Endothelial cell of umbilical vein (primary cell): ENCODE measurements at regions not wholly inside any gene's neighbourhood (a gene's known extent, or its start where the extent isn't known, plus 50 kb on each side); places are given as distances from the start of the nearest gene placed in this dataset.

ENCODE experiments used
- BruUV-seq: library from RNA; stranded (reverse); fragments of 400-500 nt; replicated peaks from 2 replicates; lab custom pipeline; 2021; lab: Mats Ljungman, UMichigan
- CTCF ChIA-PET: fragments of 300-600, 350-600 bp; sonication (Branson Sonifier 250); formaldehyde crosslinking; loops from one replicate; lab custom pipeline; 2021; ENCODE audit warnings: antibody characterized with exemption, inconsistent platforms; lab: Charles Lee
- POLR2A ChIA-PET: fragments of 300-600, 350-600 bp; sonication (Branson Sonifier 250); formaldehyde crosslinking; loops from one replicate; lab custom pipeline; 2021; ENCODE audit warnings: antibody characterized with exemption, inconsistent platforms; lab: Charles Lee
- DNase-seq: peaks from one replicate; pipeline ENCODE4 v3.0.0-alpha.2; 2011; ENCODE audit warnings: low read depth, low spot score
- FAIRE-seq: peaks from 2 replicates; lab custom pipeline; 2011; peaks lifted over from hg19 to GRCh38; lab: Jason Lieb, UNC
- H2AFZ ChIP-seq: 2 replicates; pipeline ENCODE4 v1.6.0; 2012; ENCODE audit warnings: low read depth, low read length, control low read depth, inconsistent platforms
- H3K27ac ChIP-seq: 2 replicates; pipeline ENCODE4 v1.5.1; 2011; ENCODE audit warnings: low read depth, mild to moderate bottlenecking, control low read depth, low read length, moderate library complexity; ENCODE audit not compliant: insufficient read depth
- H3K27me3 ChIP-seq, 2 experiments: 2 replicates each; pipeline versions ENCODE4 v1.6.0 to v1.6.1; 2011; ENCODE audit warnings: low read length in 2 of 2, mixed read lengths in 1 of 2; ENCODE audit not compliant: control insufficient read depth in 2 of 2, insufficient read depth in 2 of 2
- H3K36me3 ChIP-seq, 2 experiments: 2 replicates in 1 of 2; 3 replicates in 1 of 2; pipeline ENCODE4 v1.5.1; 2011; ENCODE audit warnings: low read length in 2 of 2, mild to moderate bottlenecking in 1 of 2, moderate library complexity in 1 of 2; ENCODE audit not compliant: control insufficient read depth in 2 of 2, insufficient read depth in 2 of 2; ENCODE audit errors: extremely low read depth in 1 of 2
- H3K4me1 ChIP-seq: 3 replicates; pipeline ENCODE4 v1.5.1; 2011; ENCODE audit warnings: mild to moderate bottlenecking, low read length; ENCODE audit not compliant: control insufficient read depth, insufficient read depth; ENCODE audit errors: extremely low read depth
- H3K4me2 ChIP-seq: 2 replicates; pipeline ENCODE4 v1.6.1; 2011; ENCODE audit warnings: low read length, control low read depth, mixed read lengths; ENCODE audit not compliant: insufficient read depth
- H3K4me3 ChIP-seq, 3 experiments: fragments of 200-600 bp in 1 of 3; sonication (generic), shearing (Covaris generic) in 1 of 3; replicated peaks in 1 of 3; 2 replicates each; pipeline ENCODE4 v1.5.1; 2011 to 2016; ENCODE audit warnings: control low read depth in 3 of 3, low read length in 3 of 3, mild to moderate bottlenecking in 2 of 3, inconsistent platforms in 1 of 3, low read depth in 1 of 3, moderate library complexity in 1 of 3; ENCODE audit not compliant: insufficient read depth in 1 of 3
- H3K79me2 ChIP-seq: 2 replicates; pipeline ENCODE4 v1.6.0; 2012; ENCODE audit warnings: low read length, inconsistent platforms; ENCODE audit not compliant: control insufficient read depth, insufficient read depth
- H3K9ac ChIP-seq: replicated peaks from 2 replicates; pipeline ENCODE3; 2011; ENCODE audit warnings: low read length, control low read depth; ENCODE audit not compliant: insufficient read depth; ENCODE audit errors: extremely low read depth
- H3K9me1 ChIP-seq: replicated peaks from 3 replicates; pipeline ENCODE4 v1.6.0; 2011; ENCODE audit warnings: mild to moderate bottlenecking, low read length; ENCODE audit not compliant: control insufficient read depth, insufficient read depth; ENCODE audit errors: extremely low read depth
- H3K9me3 ChIP-seq: replicated peaks from 2 replicates; pipeline ENCODE4 v1.5.1; 2012; ENCODE audit warnings: low read length, inconsistent platforms; ENCODE audit not compliant: control insufficient read depth, insufficient read depth
- H4K20me1 ChIP-seq: replicated peaks from 2 replicates; pipeline ENCODE3; 2011; ENCODE audit warnings: mild to moderate bottlenecking, low read length; ENCODE audit not compliant: control insufficient read depth, insufficient read depth; ENCODE audit errors: extremely low read depth
- EZH2 ChIP-seq: IDR thresholded peaks from 2 replicates; pipeline ENCODE4 v1.6.1; 2012; ENCODE audit warnings: borderline replicate concordance, low read depth, mild to moderate bottlenecking, moderate library complexity, low read length, inconsistent platforms; ENCODE audit not compliant: severe bottlenecking
- FOS ChIP-seq: IDR thresholded peaks from 2 replicates; pipeline ENCODE4 v1.6.1; 2011; ENCODE audit warnings: mild to moderate bottlenecking, low read length, moderate library complexity, borderline replicate concordance; ENCODE audit not compliant: insufficient read depth
- GATA2 ChIP-seq: IDR thresholded peaks from 2 replicates; pipeline ENCODE4 v1.7.0; 2011; ENCODE audit warnings: low read depth, mild to moderate bottlenecking, moderate library complexity, mixed read lengths, low read length; ENCODE audit not compliant: insufficient read length, insufficient read depth
- JUN ChIP-seq: IDR thresholded peaks from 2 replicates; pipeline ENCODE4 v1.6.1; 2011; ENCODE audit warnings: borderline replicate concordance, low read depth; ENCODE audit not compliant: insufficient read length, insufficient read depth
- MAX ChIP-seq: IDR thresholded peaks from 2 replicates; pipeline ENCODE4 v1.6.1; 2011; ENCODE audit not compliant: insufficient read depth, insufficient read length
- MYC ChIP-seq: IDR thresholded peaks from one replicate; pipeline ENCODE4 v1.6.1; 2011; ENCODE audit warnings: mild to moderate bottlenecking, low read depth, low read length
- POLR2A ChIP-seq: IDR thresholded peaks from 2 replicates; pipeline ENCODE4 v1.6.1; 2012; ENCODE audit warnings: low read depth, mild to moderate bottlenecking, control low read depth, low read length
- POLR2AphosphoS5 ChIP-seq: IDR thresholded peaks from 2 replicates; pipeline ENCODE4 v1.6.1; 2012; ENCODE audit warnings: low read depth, mild to moderate bottlenecking, control low read depth, low read length, moderate library complexity; ENCODE audit not compliant: insufficient read depth
- dilution Hi-C: fragments of 300-500 bp; cut with MboI; formaldehyde crosslinking; loops from one replicate; pipeline ENCODE4 v1.15.0; 2019; ENCODE audit warnings: low sequenced_read_pairs; ENCODE audit not compliant: extremely low pct_ligation_motif_present
- intact Hi-C: fragments of 100-400 bp; cut with micrococcal nuclease; formaldehyde crosslinking; loops from one replicate; pipeline ENCODE4 v1.10.0; 2022
- TF ChIP-seq, protein P1 (sequence below), 2 donors: IDR thresholded peaks; 1 replicate in 1 of 2; 2 replicates in 1 of 2; pipeline ENCODE4 v1.5.1; 2011; ENCODE audit warnings: low read length in 2 of 2, mild to moderate bottlenecking in 2 of 2, moderate library complexity in 2 of 2, control low read depth in 1 of 2, inconsistent platforms in 1 of 2, low read depth in 1 of 2; ENCODE audit not compliant: insufficient read depth in 1 of 2; ENCODE audit errors: extremely low read depth in 1 of 2

GRCh38 chr1:83087851-83088250 is 911.1 kb downstream of the TTLL7 start:
- H3K79me2 ChIP-seq = no peaks in the 10 kb centered on the region
- FAIRE-seq = no peak
- no peaks in the 10 kb centered on the region for H3K9me1 ChIP-seq
- H3K27me3 ChIP-seq = no peaks in the 10 kb centered on the region
- H2AFZ ChIP-seq = no peak overlapping the region
- intact Hi-C loops = no loop called here
- no peaks in the 10 kb centered on the region for H3K36me3 ChIP-seq
- H3K4me2 ChIP-seq = no peak overlapping the region
- H3K4me1 ChIP-seq = peaks cover 9% of the 10 kb centered on the region
- BruUV-seq = no TSS peak
- ChIA-PET CTCF (no interaction called here), POLR2A (no interaction called here)
- DNase-seq = no peak
- dilution Hi-C loops = no loop called here
- TF ChIP-seq MYC = no peak
- no peak for TF ChIP-seq EZH2
- no peak for TF ChIP-seq POLR2AphosphoS5
- no peak for TF ChIP-seq GATA2
- no peak for TF ChIP-seq JUN
- TF ChIP-seq, protein P1, sequence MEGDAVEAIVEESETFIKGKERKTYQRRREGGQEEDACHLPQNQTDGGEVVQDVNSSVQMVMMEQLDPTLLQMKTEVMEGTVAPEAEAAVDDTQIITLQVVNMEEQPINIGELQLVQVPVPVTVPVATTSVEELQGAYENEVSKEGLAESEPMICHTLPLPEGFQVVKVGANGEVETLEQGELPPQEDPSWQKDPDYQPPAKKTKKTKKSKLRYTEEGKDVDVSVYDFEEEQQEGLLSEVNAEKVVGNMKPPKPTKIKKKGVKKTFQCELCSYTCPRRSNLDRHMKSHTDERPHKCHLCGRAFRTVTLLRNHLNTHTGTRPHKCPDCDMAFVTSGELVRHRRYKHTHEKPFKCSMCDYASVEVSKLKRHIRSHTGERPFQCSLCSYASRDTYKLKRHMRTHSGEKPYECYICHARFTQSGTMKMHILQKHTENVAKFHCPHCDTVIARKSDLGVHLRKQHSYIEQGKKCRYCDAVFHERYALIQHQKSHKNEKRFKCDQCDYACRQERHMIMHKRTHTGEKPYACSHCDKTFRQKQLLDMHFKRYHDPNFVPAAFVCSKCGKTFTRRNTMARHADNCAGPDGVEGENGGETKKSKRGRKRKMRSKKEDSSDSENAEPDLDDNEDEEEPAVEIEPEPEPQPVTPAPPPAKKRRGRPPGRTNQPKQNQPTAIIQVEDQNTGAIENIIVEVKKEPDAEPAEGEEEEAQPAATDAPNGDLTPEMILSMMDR (IDR thresholded peaks at IDR 0.05; ENCODE audit: extremely low read depth in 1 of 2, insufficient read depth in 1 of 2, low read depth in 1 of 2, low read length in 2 of 2) = no peak
- no peak for TF ChIP-seq POLR2A
- TF ChIP-seq MAX = no peak
- TF ChIP-seq FOS = no peak
- no peak overlapping the region for H3K9ac ChIP-seq
- H4K20me1 ChIP-seq = no peaks in the 10 kb centered on the region
- no peak overlapping the region for H3K27ac ChIP-seq
- no peak overlapping the region for H3K4me3 ChIP-seq
- no peaks in the 10 kb centered on the region for H3K9me3 ChIP-seq
